Neural progenitor cell (in vitro differentiated cells): ENCODE measurements at regions not wholly inside any gene's neighbourhood (a gene's known extent, or its start where the extent isn't known, plus 50 kb on each side); places are given as distances from the start of the nearest gene placed in this dataset.

Source experiments
- DNase-seq: peaks from one replicate; pipeline ENCODE4 v3.0.0-alpha.2; 2016; ENCODE audit warnings: low spot score
- H2AFZ ChIP-seq: fragments of 200-600 bp; sonication (generic); replicated peaks from 2 replicates; pipeline ENCODE4 v1.6.1; 2016; ENCODE audit warnings: antibody characterized with exemption
- H3F3A ChIP-seq: fragments of 200-600 bp; sonication (generic); 2 replicates; pipeline ENCODE4 v1.6.1; 2016; ENCODE audit warnings: antibody characterized with exemption, low read depth
- H3K27ac ChIP-seq: fragments of 200-600 bp; sonication (generic); 2 replicates; pipeline ENCODE4 v1.5.1; 2016; ENCODE audit warnings: mild to moderate bottlenecking
- H3K27me3 ChIP-seq: fragments of 200-600 bp; sonication (generic); 2 replicates; pipeline ENCODE4 v1.6.1; 2016; ENCODE audit warnings: mild to moderate bottlenecking, moderate library complexity
- H3K36me3 ChIP-seq: fragments of 200-600 bp; sonication (generic); 2 replicates; pipeline ENCODE4 v1.5.1; 2016
- H3K4me1 ChIP-seq: fragments of 200-600 bp; sonication (generic); 2 replicates; pipeline ENCODE4 v1.6.1; 2016; ENCODE audit warnings: mixed run types
- H3K4me2 ChIP-seq: fragments of 200-600 bp; sonication (generic); 2 replicates; pipeline ENCODE4 v1.6.1; 2016
- H3K4me3 ChIP-seq: fragments of 200-600 bp; sonication (generic); 2 replicates; pipeline ENCODE4 v1.5.1; 2016
- H3K79me2 ChIP-seq: fragments of 200-600 bp; sonication (generic); 2 replicates; pipeline ENCODE4 v1.6.1; 2016; ENCODE audit warnings: low read depth
- H3K9ac ChIP-seq: fragments of 200-600 bp; sonication (generic); 2 replicates; pipeline ENCODE4 v1.6.1; 2016
- H3K9me3 ChIP-seq: fragments of 200-600 bp; sonication (generic); 2 replicates; pipeline ENCODE4 v1.5.1; 2016; ENCODE audit warnings: low read depth
- H4K20me1 ChIP-seq: fragments of 200-600 bp; sonication (generic); 2 replicates; pipeline ENCODE4 v1.6.1; 2016; ENCODE audit warnings: low read depth
- H3K27ac Mint-ChIP-seq: 3 replicates; pipeline ENCODE4 v1.8.0; 2021; ENCODE audit warnings: mixed read lengths
- H3K27me3 Mint-ChIP-seq: 2 replicates; pipeline ENCODE4 v1.8.0; 2022; ENCODE audit warnings: low read depth, mild to moderate bottlenecking, inconsistent platforms, moderate library complexity, mixed read lengths; ENCODE audit not compliant: insufficient read depth
- H3K36me3 Mint-ChIP-seq: 3 replicates; pipeline ENCODE4 v1.8.0; 2021; ENCODE audit warnings: mixed read lengths
- H3K4me1 Mint-ChIP-seq: 3 replicates; pipeline ENCODE4 v1.8.0; 2021; ENCODE audit warnings: mixed read lengths
- H3K4me3 Mint-ChIP-seq: 3 replicates; pipeline ENCODE4 v1.8.0; 2021; ENCODE audit warnings: mild to moderate bottlenecking, moderate library complexity, mixed read lengths
- H3K9me3 Mint-ChIP-seq: 3 replicates; pipeline ENCODE4 v1.8.0; 2020; ENCODE audit warnings: mixed read lengths
- EZH2 ChIP-seq: fragments of 200-600 bp; sonication (generic); IDR thresholded peaks from 2 replicates; pipeline ENCODE4 v1.6.1; 2017; ENCODE audit warnings: antibody characterized with exemption, mild to moderate bottlenecking, moderate library complexity
- EZH2phosphoT487 ChIP-seq: fragments of 200-600 bp; sonication (generic); IDR thresholded peaks from 2 replicates; pipeline ENCODE4 v1.6.1; 2017; ENCODE audit warnings: antibody characterized with exemption
- TF ChIP-seq, protein P1 (sequence below): fragments of 200-600 bp; sonication (generic); IDR thresholded peaks from 2 replicates; pipeline ENCODE4 v1.5.1; 2017; ENCODE audit warnings: antibody characterized with exemption, mild to moderate bottlenecking

DNA sequence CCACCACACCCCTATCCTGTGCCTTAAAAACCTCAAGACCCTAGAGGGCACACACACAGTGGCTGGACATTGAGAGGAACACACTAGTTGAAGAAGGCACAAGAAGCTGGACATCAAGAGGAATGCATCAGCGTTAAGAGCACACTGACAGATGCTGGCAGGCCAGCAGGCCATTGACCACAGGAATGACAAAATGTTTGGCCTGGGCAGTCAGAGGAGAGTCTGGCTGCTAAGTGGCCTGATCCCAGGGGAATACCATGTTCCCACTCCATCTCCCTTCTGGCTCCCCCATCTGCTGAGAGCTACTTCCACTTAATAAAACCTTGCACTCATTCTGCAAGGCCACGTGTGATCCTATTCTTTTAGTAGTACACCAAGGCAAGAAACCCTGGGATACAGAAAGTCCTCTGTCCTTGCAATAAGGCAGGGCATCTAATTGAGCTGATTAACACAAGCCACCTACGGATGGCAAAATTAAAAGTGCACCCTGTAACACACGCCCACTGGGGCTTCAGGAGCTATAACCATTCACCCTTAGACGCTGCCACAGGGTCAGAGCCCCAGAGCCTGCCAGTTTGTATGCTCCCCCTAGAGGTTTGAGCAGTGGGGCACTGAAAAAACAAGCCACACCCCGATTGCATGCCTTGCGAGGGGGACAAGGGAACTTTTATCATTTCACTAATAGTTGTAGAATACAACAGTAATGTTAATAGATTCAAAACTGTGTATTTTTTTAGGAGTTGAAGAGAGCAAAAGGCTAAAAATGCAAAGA lies 1216.1 kb upstream of the NCAM2 start:
- no peak overlapping the region for H3K4me3 Mint-ChIP-seq
- Histone ChIP-seq H3K4me3 (no peak overlapping the region), H3K36me3 (no peaks in the 10 kb centered on the region), H3K4me2 (no peak overlapping the region), H3K4me1 (no peaks in the 10 kb centered on the region), H3K9ac (no peak overlapping the region), H3K27me3 (no peaks in the 10 kb centered on the region), H3K27ac (no peak overlapping the region), H3K9me3 (no peaks in the 10 kb centered on the region), H2AFZ (no peak overlapping the region), H3F3A (no peaks in the 10 kb centered on the region), H4K20me1 (no peaks in the 10 kb centered on the region), H3K79me2 (no peaks in the 10 kb centered on the region)
- H3K4me1 Mint-ChIP-seq: no peaks in the 10 kb centered on the region
- peaks cover 6% of the 10 kb centered on the region for H3K9me3 Mint-ChIP-seq
- no peak for DNase-seq
- TF ChIP-seq EZH2: no peak
- no peak for TF ChIP-seq EZH2phosphoT487
- TF ChIP-seq, protein P1, sequence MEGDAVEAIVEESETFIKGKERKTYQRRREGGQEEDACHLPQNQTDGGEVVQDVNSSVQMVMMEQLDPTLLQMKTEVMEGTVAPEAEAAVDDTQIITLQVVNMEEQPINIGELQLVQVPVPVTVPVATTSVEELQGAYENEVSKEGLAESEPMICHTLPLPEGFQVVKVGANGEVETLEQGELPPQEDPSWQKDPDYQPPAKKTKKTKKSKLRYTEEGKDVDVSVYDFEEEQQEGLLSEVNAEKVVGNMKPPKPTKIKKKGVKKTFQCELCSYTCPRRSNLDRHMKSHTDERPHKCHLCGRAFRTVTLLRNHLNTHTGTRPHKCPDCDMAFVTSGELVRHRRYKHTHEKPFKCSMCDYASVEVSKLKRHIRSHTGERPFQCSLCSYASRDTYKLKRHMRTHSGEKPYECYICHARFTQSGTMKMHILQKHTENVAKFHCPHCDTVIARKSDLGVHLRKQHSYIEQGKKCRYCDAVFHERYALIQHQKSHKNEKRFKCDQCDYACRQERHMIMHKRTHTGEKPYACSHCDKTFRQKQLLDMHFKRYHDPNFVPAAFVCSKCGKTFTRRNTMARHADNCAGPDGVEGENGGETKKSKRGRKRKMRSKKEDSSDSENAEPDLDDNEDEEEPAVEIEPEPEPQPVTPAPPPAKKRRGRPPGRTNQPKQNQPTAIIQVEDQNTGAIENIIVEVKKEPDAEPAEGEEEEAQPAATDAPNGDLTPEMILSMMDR: peak; percentile 12
- no peaks in the 10 kb centered on the region for H3K36me3 Mint-ChIP-seq
- H3K27ac Mint-ChIP-seq: no peak overlapping the region
- peaks cover 3% of the 10 kb centered on the region for H3K27me3 Mint-ChIP-seq

DNA sequence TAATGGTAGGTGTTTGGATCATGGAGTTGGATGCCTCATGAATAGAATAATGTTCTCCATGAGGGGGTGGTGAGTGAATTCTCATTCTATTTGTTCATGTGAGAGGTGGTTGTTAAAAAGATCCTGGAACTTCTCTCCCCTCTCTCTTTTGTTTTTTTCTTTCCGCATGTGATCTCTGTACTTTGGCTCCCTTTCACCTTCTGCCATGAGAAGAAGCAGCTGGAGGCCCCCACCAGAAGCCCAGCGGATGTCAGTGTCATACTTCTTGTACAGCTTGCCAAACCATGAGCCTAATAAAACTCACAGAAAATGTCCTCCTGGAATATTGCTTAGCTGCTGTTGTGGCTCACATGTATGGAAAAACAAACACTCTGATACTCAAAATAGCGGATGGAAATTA lies 1212.3 kb upstream of the NCAM2 start:
- DNase-seq: no peak
- H3K27me3 ChIP-seq: no peaks in the 10 kb centered on the region
- H3F3A ChIP-seq: no peaks in the 10 kb centered on the region
- no peak for TF ChIP-seq EZH2
- TF ChIP-seq EZH2phosphoT487: no peak
- TF ChIP-seq, protein P1: no peak
- H3K36me3 ChIP-seq: no peaks in the 10 kb centered on the region
- no peak overlapping the region for H3K4me3 ChIP-seq
- H4K20me1 ChIP-seq: no peaks in the 10 kb centered on the region
- H3K4me3 Mint-ChIP-seq: no peak overlapping the region
- H3K4me2 ChIP-seq: no peak overlapping the region
- no peak overlapping the region for H3K27ac ChIP-seq
- H3K27ac Mint-ChIP-seq: no peak overlapping the region
- H3K79me2 ChIP-seq: no peaks in the 10 kb centered on the region
- no peaks in the 10 kb centered on the region for H3K36me3 Mint-ChIP-seq
- H3K9me3 ChIP-seq: no peaks in the 10 kb centered on the region
- H3K4me1 ChIP-seq: no peaks in the 10 kb centered on the region
- no peaks in the 10 kb centered on the region for H3K4me1 Mint-ChIP-seq
- H3K27me3 Mint-ChIP-seq: no peaks in the 10 kb centered on the region
- H3K9ac ChIP-seq: no peak overlapping the region
- H2AFZ ChIP-seq: no peak overlapping the region
- peaks cover 2% of the 10 kb centered on the region for H3K9me3 Mint-ChIP-seq

DNA sequence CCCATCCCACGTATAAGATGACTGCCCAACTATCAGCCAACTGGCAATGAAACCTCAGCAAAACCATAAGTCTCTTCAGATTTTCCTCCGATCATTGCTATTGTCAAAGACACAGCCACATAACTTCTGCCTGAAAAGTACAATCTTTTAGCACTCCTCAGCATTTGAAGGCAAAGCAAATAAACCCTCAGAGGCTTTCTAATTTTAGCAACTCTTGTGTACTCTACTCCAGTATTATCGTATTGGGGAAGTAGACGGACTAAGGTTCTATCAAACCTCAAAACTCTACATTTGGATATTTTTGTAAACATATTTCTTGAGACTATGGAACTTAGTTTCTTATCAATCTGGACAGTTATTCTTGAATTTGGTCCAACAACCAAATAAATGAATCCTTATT lies 1206.2 kb upstream of the NCAM2 start:
- no peaks in the 10 kb centered on the region for H3K4me1 Mint-ChIP-seq
- Histone ChIP-seq H3K27me3 (no peaks in the 10 kb centered on the region), H3K4me3 (no peak overlapping the region), H3K9me3 (no peaks in the 10 kb centered on the region), H3K27ac (no peak overlapping the region), H2AFZ (no peak overlapping the region), H3K9ac (no peak overlapping the region), H3K79me2 (no peaks in the 10 kb centered on the region), H3K36me3 (no peaks in the 10 kb centered on the region), H3F3A (no peaks in the 10 kb centered on the region), H3K4me1 (no peaks in the 10 kb centered on the region), H4K20me1 (no peaks in the 10 kb centered on the region), H3K4me2 (no peak overlapping the region)
- H3K27me3 Mint-ChIP-seq: no peaks in the 10 kb centered on the region
- TF ChIP-seq EZH2phosphoT487: no peak
- TF ChIP-seq, protein P1: no peak
- no peak for TF ChIP-seq EZH2
- no peaks in the 10 kb centered on the region for H3K36me3 Mint-ChIP-seq
- H3K4me3 Mint-ChIP-seq: no peak overlapping the region
- DNase-seq: no peak
- no peak overlapping the region for H3K27ac Mint-ChIP-seq
- peaks cover 2% of the 10 kb centered on the region for H3K9me3 Mint-ChIP-seq
